NCI-H2107 treated with DMSO at 0.1 percent for 48 hours (cell line): ENCODE measurements at regions not wholly inside any gene's neighbourhood (a gene's known extent, or its start where the extent isn't known, plus 50 kb on each side); places are given as distances from the start of the nearest gene placed in this dataset.
A peak's percentile ranks its signal among the peaks of the same experiment; 100 is the strongest.

Source experiments
- DNase-seq: peaks from one replicate; lab custom pipeline; 2025; ENCODE audit not compliant: unreplicated experiment; lab: John Stamatoyannopoulos, UW

- no peak for DNase-seq
These were observed 136.1 kb downstream of the ANKRD60 start for GRCh38 chr20:58092353-58092752.

GRCh38 chr20:58091810-58092209 is 136.6 kb downstream of the ANKRD60 start:
- DNase-seq: no peak

- DNase-seq: no peak
These were observed 138.3 kb downstream of the ANKRD60 start for GRCh38 chr20:58090161-58090560.

GRCh38 chr20:58088625-58089024 is 139.8 kb downstream of the ANKRD60 start:
- no peak for DNase-seq

- no peak for DNase-seq
These were observed 140.3 kb downstream of the ANKRD60 start for GRCh38 chr20:58088105-58088504.

GRCh38 chr20:58087562-58087858 is 140.9 kb downstream of the ANKRD60 start:
- DNase-seq: no peak

GRCh38 chr20:58086763-58087561 is 141.5 kb downstream of the ANKRD60 start:
- peak; percentile 23 for DNase-seq

GRCh38 chr20:58084966-58085365 is 143.5 kb downstream of the ANKRD60 start:
- no peak for DNase-seq

GRCh38 chr20:58084566-58084965 is 143.9 kb downstream of the ANKRD60 start:
- DNase-seq: no peak

- DNase-seq: no peak
These were observed 146.6 kb downstream of the ANKRD60 start for GRCh38 chr20:58081846-58082245.

GRCh38 chr20:58078741-58079522 is 149.5 kb downstream of the ANKRD60 start:
- DNase-seq: no peak

GRCh38 chr20:58077282-58077681 is 151.2 kb downstream of the ANKRD60 start:
- DNase-seq: no peak

- no peak for DNase-seq
These were observed 152.0 kb downstream of the ANKRD60 start for GRCh38 chr20:58076405-58076804.

- DNase-seq: no peak
These were observed 152.7 kb downstream of the ANKRD60 start for GRCh38 chr20:58075586-58076345.

- DNase-seq: no peak
These were observed 154.3 kb downstream of the ANKRD60 start for GRCh38 chr20:58073945-58074856.

- no peak for DNase-seq
These were observed 155.5 kb downstream of the ANKRD60 start for GRCh38 chr20:58072695-58073671.

GRCh38 chr20:58071991-58072390 is 156.5 kb downstream of the ANKRD60 start:
- no peak for DNase-seq

GRCh38 chr20:58071298-58071697 is 157.2 kb downstream of the ANKRD60 start:
- no peak for DNase-seq

- no peak for DNase-seq
These were observed 157.7 kb downstream of the ANKRD60 start for GRCh38 chr20:58070664-58071196.
